ENCODE measurements at regions not wholly inside any gene's neighbourhood (a gene's known extent, or its start where the extent isn't known, plus 50 kb on each side); places are given as distances from the start of the nearest gene placed in this dataset.

DNA sequence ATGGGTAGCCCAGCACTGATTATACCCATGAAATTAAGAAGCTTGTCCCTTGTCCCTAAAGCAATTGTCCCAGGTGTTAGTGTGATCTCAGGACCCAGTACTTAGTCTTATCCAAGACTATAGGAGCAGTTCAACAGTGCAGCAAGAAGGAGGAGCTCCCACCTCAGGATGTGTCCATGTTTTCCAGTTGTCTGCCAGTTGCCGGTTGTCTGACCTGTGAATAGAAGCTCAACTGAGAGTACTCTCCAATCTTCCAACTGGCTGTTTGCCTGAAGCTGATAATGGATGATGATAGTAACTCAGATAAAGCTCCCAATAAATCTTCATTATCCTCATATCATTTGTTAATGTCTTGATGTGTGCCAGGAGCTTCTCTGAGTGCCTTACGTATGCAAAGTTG is 107.2 kb upstream of the HTR2A start:
- TF ChIP-seq, protein P1, sequence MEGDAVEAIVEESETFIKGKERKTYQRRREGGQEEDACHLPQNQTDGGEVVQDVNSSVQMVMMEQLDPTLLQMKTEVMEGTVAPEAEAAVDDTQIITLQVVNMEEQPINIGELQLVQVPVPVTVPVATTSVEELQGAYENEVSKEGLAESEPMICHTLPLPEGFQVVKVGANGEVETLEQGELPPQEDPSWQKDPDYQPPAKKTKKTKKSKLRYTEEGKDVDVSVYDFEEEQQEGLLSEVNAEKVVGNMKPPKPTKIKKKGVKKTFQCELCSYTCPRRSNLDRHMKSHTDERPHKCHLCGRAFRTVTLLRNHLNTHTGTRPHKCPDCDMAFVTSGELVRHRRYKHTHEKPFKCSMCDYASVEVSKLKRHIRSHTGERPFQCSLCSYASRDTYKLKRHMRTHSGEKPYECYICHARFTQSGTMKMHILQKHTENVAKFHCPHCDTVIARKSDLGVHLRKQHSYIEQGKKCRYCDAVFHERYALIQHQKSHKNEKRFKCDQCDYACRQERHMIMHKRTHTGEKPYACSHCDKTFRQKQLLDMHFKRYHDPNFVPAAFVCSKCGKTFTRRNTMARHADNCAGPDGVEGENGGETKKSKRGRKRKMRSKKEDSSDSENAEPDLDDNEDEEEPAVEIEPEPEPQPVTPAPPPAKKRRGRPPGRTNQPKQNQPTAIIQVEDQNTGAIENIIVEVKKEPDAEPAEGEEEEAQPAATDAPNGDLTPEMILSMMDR (IDR thresholded peaks at IDR 0.05) = no peak
- Mint-ChIP-seq H3K4me1 (ENCODE audit: low read depth) (no peaks in the 10 kb centered on the region), H3K27me3 (peaks cover 53% of the 10 kb centered on the region), H3K27ac (no peak overlapping the region), H3K4me3 (no peak overlapping the region), H3K36me3 (ENCODE audit: low read depth) (no peaks in the 10 kb centered on the region), H3K9me3 (no peaks in the 10 kb centered on the region)
- no peaks in the 10 kb centered on the region for H3K4me1 ChIP-seq (ENCODE audit: insufficient read depth, low read length)
- ChIA-PET POLR2A (no interaction called here), CTCF (no interaction called here)
- H3K4me3 ChIP-seq (ENCODE audit: low read length) = no peak overlapping the region
- intact Hi-C loops (cut with DNase I, micrococcal nuclease) = no loop called here
- no peak overlapping the region for H3K27ac ChIP-seq (ENCODE audit: low read depth in 1 of 2, low read length in 2 of 2)
- H3K9me3 ChIP-seq (ENCODE audit: control insufficient read depth in 1 of 2, insufficient read depth in 1 of 2, low read length in 2 of 2) = no peaks in the 10 kb centered on the region
- no peak for DNase-seq
- no peaks in the 10 kb centered on the region for H3K36me3 ChIP-seq (ENCODE audit: insufficient read depth, low read length)
- no peak for ATAC-seq (ENCODE audit: poor library complexity)
- no peaks in the 10 kb centered on the region for H3K27me3 ChIP-seq (ENCODE audit: control insufficient read depth in 1 of 2, insufficient read depth in 2 of 2, low read length in 2 of 2)

DNA sequence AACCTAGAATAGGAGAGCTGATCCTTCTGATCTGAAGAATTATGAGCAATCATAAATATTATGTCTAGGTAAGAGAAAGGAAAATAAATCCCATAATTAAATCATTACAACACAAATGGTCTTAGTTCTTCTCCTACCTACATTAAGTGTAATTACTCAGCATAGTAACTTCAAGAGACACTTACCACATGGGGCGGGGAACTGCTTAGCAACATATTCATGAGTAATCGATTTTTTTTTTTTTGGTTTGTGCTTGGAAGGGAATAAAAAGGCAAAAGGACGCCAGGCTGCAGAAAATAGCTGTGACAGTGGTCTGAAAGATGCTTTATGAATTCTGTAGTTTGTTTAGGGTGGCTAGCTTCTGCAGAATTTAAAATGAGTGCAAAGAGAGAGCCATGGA is 103.3 kb upstream of the HTR2A start:
- H3K4me3 ChIP-seq (ENCODE audit: low read length) = no peak overlapping the region
- Mint-ChIP-seq H3K27ac (no peak overlapping the region), H3K36me3 (ENCODE audit: low read depth) (no peaks in the 10 kb centered on the region), H3K9me3 (no peaks in the 10 kb centered on the region), H3K4me3 (no peak overlapping the region), H3K4me1 (ENCODE audit: low read depth) (no peaks in the 10 kb centered on the region), H3K27me3 (peaks cover 31% of the 10 kb centered on the region)
- H3K36me3 ChIP-seq (ENCODE audit: insufficient read depth, low read length) = no peaks in the 10 kb centered on the region
- H3K27me3 ChIP-seq (ENCODE audit: control insufficient read depth in 1 of 2, insufficient read depth in 2 of 2, low read length in 2 of 2) = no peaks in the 10 kb centered on the region
- no peaks in the 10 kb centered on the region for H3K4me1 ChIP-seq (ENCODE audit: insufficient read depth, low read length)
- intact Hi-C loops (cut with DNase I, micrococcal nuclease) = no loop called here
- TF ChIP-seq, protein P1 (IDR thresholded peaks at IDR 0.05) = no peak
- POLR2A ChIA-PET = no interaction called here
- CTCF ChIA-PET = no interaction called here
- no peaks in the 10 kb centered on the region for H3K9me3 ChIP-seq (ENCODE audit: control insufficient read depth in 1 of 2, insufficient read depth in 1 of 2, low read length in 2 of 2)
- ATAC-seq (ENCODE audit: poor library complexity) (no peak), DNase-seq (no peak)
- no peak overlapping the region for H3K27ac ChIP-seq (ENCODE audit: low read depth in 1 of 2, low read length in 2 of 2)

GRCh38 chr13:46996316-46997030 is 99.6 kb upstream of the HTR2A start:
- ChIA-PET POLR2A (interaction anchor here (0.9 kb wide), 1 partner anchor 12 kb away, joined by 3 read pairs; no protein-coding TSS in a partner anchor), CTCF (no interaction called here)
- TF ChIP-seq, protein P1 (IDR thresholded peaks at IDR 0.05) = no peak

More at GRCh38 chr13:46996316-46997030, 99.6 kb upstream of the HTR2A start:
- no peaks in the 10 kb centered on the region for H3K36me3 Mint-ChIP-seq (ENCODE audit: low read depth)
- H3K27me3 Mint-ChIP-seq = peaks cover 6% of the 10 kb centered on the region
- intact Hi-C loops (cut with DNase I, micrococcal nuclease) = no loop called here
- no peaks in the 10 kb centered on the region for H3K27me3 ChIP-seq (ENCODE audit: control insufficient read depth in 1 of 2, insufficient read depth in 2 of 2, low read length in 2 of 2)
- H3K36me3 ChIP-seq (ENCODE audit: insufficient read depth, low read length) = no peaks in the 10 kb centered on the region
- no peak overlapping the region for H3K27ac Mint-ChIP-seq
- ATAC-seq (ENCODE audit: poor library complexity) = no peak
- no peak for DNase-seq
- H3K4me3 ChIP-seq (ENCODE audit: low read length) = no peak overlapping the region
- no peak overlapping the region for H3K4me3 Mint-ChIP-seq
- H3K9me3 ChIP-seq (ENCODE audit: control insufficient read depth in 1 of 2, insufficient read depth in 1 of 2, low read length in 2 of 2) = no peaks in the 10 kb centered on the region
- H3K4me1 Mint-ChIP-seq (ENCODE audit: low read depth) = no peaks in the 10 kb centered on the region
- no peak overlapping the region for H3K27ac ChIP-seq (ENCODE audit: low read depth in 1 of 2, low read length in 2 of 2)
- H3K4me1 ChIP-seq (ENCODE audit: insufficient read depth, low read length) = no peaks in the 10 kb centered on the region
- no peaks in the 10 kb centered on the region for H3K9me3 Mint-ChIP-seq
